GM03348 (cell line): ENCODE measurements at regions not wholly inside any gene's neighbourhood (a gene's known extent, or its start where the extent isn't known, plus 50 kb on each side); places are given as distances from the start of the nearest gene placed in this dataset.
A peak's percentile ranks its signal among the peaks of the same experiment; 100 is the strongest.
"Not testable (repeated sequence)": the region's sequence is repeated elsewhere in the genome, so short reads cannot be mapped to it uniquely, and the experiment has no call there.

Source experiments
- DNase-seq: peaks from one replicate; pipeline ENCODE4 v3.0.0; 2012; ENCODE audit warnings: low spot score

- not testable (repeated sequence) for DNase-seq
Observed at GRCh38 chr13:90946125-90946524, 401.4 kb upstream of the MIR17HG start.

DNA sequence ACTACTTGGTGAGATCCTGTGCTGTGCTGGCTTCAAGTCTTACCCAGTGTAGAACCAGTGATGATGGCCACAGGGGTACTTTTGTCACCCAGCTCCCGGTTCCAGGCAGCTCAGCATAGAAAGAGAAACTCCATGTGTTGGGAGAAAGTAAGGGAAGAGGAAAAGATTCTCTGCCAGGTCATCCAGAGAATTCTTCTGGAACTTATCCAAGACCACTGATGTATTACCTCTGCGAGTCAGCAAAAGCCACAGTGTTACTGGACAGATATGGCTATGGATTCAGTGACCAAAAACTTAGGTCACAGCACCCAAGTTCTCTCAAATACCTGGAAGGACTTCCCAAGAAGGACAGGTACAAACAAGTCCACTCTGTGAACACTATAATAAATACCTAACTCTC is 399.5 kb upstream of the MIR17HG start:
- DNase-seq = no peak

DNA sequence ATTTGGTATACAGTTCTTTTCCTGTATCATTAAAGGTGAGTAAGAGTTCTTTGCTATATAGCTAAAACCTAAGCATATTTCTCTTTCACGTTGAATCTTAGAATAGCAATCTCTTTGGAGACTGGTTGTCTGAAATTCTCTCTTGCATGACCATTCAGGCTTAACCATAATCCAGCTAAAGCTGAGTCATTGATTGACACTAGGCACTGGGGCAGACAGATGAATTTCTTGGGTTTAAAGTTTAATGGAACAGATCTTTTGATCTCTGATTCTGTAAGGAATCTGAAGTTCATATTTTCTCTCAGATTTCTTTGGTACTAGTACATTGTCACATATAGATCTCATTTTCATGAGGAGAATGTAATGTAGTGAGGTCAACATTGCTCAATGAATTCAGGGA is 397.3 kb upstream of the MIR17HG start:
- DNase-seq = no peak

DNA sequence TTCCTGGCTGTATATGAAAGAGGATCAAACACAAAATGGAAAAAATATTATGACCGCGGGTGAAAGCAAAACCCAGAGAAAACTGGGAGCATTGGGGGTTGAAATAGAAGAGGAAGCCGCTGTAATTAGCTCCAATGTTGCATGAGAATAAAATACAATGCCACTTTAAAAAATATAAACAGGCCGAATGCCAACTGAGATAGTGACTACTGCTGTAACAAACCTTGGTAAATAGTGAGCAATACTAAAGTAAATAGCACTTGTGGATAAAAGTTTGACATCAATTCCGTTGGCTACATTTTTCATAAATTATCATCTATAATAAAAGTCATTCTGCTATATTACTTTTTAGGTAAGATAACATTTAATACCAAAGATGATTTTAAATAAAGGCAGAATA is 395.8 kb upstream of the MIR17HG start:
- DNase-seq = no peak

DNA sequence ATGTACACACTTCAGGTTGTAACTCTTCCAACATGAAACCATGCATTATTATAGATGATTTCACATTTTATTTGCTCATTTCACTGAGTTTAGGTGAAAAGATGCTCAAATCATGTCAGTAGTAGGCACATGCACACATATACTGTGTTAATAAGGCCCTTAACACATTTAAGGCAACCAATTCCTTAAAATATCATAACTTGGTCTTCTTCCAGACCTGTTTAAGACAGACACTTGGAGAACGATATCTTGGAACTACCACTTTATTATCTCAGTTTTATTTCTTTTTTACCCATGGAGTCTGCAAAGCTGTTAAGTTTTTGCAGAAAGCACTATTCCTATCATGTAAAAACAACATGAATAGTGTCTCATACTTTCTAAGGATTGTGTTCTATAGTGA is 395.2 kb upstream of the MIR17HG start:
- no peak for DNase-seq

DNA sequence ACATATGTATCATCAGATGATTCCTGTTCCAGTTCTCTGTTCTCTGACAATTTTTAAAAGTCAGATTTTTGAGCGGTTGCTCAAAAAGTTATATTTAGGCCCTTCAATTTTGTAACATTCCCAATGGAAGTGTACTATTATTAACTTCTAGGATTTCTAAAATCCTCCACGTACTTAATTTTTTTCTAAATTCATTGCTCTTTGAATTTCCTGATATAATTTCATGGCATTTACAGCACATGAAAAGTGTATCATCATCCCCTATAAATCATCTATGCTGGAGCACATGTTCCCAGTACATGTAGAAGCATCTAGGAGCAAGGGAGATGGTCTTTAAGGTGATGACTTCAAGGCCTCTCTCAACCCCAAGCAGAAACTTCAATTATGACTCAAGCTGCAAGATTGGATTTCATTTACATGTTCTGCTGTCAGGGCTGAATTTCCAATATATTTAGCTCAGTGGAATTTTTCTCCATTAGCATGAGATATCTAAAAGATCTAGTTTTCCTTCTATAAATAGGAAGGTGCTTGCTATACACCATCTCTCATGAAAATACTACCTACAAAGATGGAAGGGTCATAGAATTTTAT is 392.8 kb upstream of the MIR17HG start:
- DNase-seq = no peak

- no peak for DNase-seq
Observed at GRCh38 chr13:90956031-90956430, 391.5 kb upstream of the MIR17HG start.

DNA sequence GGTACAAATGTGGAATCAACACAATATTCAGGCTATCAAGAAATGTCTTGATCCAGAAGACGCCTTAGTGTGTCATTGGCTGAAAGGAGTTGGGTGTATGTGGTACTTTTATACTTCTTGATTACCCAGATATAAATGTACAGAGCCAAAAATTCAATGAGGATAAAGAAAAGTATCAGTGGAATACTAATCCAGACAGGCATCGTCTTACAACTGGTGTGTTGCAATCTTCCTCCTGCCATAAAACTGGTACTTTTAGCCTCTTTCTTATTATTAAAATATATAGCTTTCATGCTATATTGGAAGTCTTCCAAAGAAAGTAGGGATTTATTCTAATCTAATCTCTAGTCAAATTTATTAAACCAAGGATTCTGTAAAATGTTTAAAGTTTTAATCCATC is 388.6 kb upstream of the MIR17HG start:
- no peak for DNase-seq

DNA sequence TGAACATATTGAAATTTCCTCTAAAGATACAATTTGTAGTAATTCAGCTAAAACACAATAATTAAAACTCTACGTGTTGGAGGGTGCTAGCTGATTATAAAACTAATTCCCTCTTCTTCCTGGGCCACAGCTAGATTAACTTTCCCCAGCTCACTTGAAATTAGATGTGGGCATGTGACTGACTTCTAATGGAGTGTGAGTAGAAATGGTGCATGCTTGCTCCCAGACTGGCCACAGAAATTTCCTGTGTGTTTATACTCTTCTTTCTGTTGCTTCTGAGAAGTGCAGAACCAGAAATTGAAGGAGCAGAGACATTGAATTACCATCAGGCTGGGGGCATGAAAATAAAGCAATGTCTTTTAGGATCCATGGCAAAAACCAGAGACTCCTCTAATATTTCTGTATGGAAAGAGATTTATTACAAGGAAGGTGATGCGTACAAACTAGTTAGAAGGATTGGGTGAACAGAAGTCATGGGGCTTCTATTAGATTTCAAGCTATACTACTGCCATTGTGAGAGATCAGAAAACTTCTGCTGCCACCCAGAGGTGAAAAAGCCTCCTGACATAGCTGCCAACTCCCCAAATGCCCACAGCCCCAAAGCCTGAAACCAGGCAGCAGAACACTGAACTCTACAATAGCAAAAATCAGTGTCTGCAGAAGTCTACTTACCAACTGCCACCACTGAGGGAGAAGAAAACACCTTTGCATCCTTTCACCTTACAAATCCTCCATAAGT is 379.2 kb upstream of the MIR17HG start:
- DNase-seq = no peak

GRCh38 chr13:90974249-90974975 is 373.1 kb upstream of the MIR17HG start:
- DNase-seq = no peak

DNA sequence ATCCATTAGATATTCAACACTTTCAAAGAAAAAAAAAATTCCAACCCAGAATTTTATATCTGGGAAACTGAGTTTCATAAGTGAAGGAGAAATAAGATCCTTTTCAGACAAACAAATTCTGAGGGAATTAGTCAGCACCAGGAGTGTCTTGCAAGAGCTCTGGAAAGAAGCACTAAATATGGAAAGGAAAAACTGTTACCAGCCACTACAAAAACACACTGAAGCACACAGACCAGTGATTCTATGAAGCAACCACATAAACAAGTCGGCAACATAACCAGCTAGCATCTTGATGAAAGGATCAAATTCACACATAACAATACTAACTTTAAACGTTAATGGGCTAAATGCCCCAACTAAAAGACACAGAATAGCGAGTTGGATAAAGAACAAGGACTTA is 368.4 kb upstream of the MIR17HG start:
- DNase-seq = no peak

- DNase-seq = no peak
Observed at GRCh38 chr13:90984756-90985155, 362.7 kb upstream of the MIR17HG start.

DNA sequence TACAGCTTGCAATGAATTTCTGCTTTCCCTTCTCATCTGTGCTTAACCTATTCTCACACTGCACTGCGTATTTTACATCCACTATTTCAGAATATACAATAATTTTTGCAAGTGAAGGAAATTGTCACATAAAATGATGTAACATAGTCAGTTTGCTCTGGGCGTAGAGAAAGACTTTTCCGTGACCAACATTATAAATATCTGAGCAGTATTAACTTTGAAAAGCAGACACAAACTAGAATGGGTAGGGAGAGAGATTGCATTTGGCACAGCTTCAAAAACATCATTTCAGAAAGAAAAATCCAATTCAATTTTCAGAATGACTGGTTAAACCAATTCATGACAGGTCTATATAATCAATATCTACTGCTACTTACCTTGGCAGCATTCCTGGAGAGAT is 352.5 kb upstream of the MIR17HG start:
- no peak for DNase-seq

DNA sequence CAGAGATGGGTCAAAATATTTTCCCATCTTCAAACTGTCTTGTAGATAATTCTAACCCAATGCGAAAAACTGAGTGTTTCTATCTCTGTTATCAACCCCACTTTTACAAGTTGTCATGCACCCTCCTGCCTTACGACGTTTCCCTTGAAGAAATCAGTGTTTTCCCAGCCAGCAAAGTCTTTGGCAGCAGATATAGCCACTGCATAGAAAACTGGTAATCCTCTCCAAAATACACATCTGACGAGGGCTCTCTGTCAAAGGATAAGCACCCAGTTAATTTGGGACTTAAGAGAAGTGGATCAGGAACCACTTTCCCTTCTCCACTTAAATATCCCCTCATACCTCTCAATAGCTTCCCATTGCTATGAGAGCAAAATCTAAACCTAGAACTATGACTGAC is 351.9 kb upstream of the MIR17HG start:
- no peak for DNase-seq

GRCh38 chr13:90997951-90998350 is 349.5 kb upstream of the MIR17HG start:
- no peak for DNase-seq

DNA sequence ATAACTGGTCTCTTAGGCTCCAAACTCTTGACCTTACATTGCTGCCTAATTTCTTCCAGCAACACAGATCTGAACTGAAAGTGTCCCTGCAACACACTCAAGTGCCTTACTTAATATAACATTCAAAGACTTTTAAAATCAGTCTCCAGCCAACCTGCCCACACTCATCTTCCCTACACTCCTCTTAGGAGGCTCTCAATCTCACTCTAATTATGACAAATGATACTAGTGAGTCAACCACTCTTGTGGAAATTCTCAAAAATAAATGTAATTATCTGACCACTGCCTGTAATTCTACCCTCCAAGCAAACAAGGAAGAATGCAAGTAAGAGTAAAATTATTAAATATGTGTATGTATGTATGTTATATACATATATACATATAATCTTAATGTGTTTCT is 348.1 kb upstream of the MIR17HG start:
- no peak for DNase-seq

- no peak for DNase-seq
Observed at GRCh38 chr13:91001371-91001770, 346.1 kb upstream of the MIR17HG start.

DNA sequence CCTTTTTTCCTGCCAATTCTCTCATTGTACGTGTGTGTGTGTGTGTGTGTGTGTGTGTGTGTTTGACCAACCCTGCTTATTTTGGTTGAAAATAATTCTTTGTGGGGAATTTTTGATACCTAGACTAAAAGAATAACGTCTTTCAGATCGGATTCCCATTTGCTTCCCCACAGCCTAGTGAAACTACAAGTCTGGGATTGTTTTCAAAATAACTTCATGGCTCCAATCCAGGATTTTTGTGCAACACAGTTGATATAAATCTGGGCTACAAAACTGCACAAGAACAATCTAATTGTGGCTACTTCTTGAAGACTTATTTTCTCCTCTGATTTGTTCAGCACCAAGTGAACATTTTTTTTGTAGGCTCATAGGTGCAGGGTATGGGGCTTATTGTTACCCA is 332.8 kb upstream of the MIR17HG start:
- no peak for DNase-seq

DNA sequence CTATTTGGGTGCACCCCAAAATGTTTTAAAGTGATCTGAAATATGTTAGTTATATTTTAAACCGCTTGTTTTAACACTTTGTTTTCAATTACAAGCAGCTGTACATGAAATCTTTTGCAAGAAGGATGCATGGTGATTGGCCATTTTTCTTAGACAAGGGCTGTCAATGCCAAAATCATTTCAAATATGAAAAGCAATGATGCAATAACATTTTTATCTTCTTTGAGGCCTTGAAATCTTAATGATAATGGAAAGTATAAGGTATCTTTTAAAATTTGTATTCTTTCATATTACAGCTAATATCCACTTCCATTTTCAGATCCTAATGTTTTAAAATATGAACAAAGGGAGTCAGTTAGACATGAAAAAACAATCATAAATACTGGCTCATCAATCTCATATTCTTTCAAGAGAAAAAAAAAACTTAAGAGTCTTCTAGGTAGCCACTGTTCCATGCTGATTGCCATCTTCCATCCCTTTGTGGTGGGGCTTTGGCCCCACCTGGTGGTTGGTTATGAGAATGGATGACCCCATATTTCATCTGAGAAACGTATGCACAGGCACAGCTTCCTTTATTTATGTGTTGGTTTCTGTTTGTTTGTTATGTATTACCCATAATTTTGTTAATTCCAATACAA is 330.3 kb upstream of the MIR17HG start:
- DNase-seq = peak; percentile 77

DNA sequence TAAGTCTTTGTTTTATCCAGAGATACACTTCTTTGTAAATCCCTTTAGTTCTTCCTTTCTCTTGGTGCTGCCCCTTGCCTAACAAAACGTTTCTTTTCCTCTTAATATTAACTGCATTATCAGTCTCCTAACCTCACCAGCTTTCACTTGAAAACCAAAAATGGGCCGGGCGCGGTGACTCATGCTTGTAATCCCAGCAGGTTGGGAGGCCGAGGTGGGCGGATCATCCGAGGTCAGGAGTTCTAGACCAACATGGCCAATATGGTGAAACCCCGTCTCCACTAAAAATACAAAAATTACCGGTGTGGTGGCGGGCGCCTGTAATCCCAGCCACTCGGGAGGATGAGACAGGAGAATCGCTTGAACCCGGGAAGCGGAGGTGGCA is 329.8 kb upstream of the MIR17HG start:
- no peak for DNase-seq

DNA sequence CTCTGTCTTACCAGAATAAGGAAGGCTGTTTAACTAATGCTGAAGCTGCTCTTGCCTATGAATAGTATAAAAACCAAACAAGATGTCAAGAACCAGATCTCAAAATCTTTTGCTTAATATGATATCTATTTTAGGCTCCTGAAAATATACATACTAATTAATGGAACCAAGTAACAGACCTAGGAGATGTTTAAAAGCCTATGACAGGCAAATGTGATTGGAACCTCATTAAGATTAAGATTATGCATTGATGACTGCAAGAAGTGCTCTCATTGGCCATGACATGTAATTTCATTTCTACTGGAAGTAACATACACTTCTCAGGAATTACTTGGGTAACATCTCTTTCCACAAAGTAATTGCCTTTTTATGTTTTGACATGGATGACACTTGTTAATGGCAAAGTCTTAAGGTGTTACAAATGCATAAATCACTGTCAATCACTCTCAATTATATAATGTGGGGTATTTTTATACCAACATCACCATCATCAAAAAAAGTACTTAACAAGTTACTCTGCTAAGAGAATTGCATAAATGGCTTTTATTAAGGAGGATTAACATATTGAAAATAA is 326.9 kb upstream of the MIR17HG start:
- no peak for DNase-seq

GRCh38 chr13:91024157-91024792 is 323.2 kb upstream of the MIR17HG start:
- no peak for DNase-seq
